HG02885 (cell line): ENCODE measurements at regions not wholly inside any gene's neighbourhood (a gene's known extent, or its start where the extent isn't known, plus 50 kb on each side); places are given as distances from the start of the nearest gene placed in this dataset.
A peak's percentile ranks its signal among the peaks of the same experiment; 100 is the strongest.

Experiments
- ATAC-seq: cut with Tn5 transposase; IDR thresholded peaks from one replicate; pipeline ENCODE4 v1.9.1; 2021; ENCODE audit warnings: mild to moderate bottlenecking; ENCODE audit not compliant: unreplicated experiment, poor library complexity

DNA sequence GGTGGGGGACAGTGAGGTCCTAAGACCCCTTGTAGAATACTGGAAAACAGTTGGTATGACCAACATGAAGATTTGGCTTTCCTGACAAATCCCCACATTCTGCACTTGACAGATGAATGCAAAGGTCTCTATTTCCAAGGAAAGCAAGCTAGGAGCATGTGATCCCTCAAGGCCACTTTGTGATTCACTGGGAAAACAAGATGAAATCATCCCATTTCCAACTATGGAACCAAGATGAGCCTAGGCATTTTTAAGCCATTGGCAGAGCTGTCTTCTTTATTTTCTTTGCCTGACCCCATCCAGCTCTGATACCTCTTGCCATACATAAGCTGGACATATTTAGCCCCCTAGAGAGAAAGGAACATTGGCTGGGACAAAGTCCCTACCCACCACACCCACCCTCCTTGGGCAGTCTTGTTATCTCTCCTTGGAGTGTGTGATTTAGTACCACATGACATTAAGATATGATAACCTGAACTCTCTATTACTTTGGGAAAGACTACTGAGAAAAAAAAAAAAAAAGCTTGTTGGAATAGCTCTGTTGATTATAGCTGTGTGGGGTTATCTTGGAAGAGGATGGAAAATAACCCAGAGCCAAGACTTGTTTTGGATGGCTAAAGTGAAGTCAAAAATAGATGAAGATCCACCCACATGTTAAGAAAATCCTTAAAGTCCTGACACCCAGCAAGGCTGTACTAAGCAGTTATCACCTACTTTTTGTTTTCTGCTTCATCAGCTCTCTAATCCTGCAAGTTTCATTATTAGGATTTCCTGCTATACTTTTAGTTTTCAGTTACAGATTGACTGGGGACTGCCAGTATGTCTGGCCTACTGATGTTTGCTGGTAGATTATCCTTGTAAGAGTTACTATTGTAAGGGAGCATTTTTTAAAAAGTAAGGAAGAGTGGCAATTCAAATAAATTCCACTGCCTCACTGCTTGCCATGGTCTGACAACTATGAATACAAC is 90.1 kb upstream of the PREP start:
- ATAC-seq, result peak; percentile 84

DNA sequence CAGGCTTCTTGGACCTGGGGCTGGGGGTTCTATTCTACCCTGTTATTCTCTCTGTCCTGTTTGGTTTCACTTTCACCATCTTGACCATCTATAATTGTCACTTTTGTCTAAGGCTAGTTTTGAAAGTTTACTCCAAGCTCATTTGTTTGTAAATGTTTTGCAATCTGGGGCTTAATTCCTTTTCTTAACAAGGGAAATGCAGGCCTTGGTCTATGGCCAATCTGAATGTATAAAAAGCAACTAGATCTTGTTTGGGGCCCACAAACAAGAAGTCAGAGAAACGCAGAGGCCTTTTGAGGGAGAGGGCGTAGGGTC is 86.3 kb upstream of the PREP start:
- ATAC-seq, result no peak

GRCh38 chr6:105488516-105489215 is 85.8 kb upstream of the PREP start:
- no peak for ATAC-seq

DNA sequence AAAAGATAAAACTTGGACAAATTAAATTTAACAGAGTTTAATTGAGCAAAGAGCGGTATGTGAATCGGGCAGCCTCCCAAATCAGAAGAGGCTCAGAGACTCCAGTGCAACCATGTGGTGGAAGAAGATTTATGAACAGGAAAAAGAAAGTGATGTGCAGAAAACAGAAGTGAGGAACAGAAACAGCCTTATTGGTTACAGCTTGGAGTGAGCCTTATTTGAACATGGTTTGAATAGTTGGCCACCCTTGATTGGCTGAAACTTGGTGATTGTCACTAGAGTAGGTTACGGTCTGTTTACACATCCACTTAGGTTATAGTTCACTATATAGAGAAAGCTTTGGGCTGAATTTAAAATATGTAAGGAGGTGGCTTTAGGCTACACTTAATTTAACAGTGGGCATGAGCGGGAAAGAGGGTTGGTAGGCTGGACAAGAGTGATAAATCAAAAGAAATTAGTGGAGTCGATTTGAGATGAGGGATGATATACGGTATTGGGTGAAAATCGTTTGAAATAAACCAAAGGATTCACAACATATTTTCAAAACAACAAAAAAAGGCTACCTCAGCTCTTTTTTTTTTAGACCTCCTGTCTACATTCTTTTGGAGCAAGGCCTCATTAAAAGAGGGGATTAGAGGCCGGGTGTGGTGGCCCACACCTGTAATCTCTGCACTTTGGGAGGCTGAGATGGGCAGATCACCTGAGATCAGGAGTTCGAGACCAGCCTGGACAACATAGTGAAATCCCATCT is 84.3 kb upstream of the PREP start:
- ATAC-seq, result no peak

GRCh38 chr6:105485456-105485855 is 82.6 kb upstream of the PREP start:
- peak; percentile 63 for ATAC-seq

- peak; percentile 46 for ATAC-seq
Observed at GRCh38 chr6:105484238-105485161, 81.6 kb upstream of the PREP start.

GRCh38 chr6:105483492-105483891 is 80.6 kb upstream of the PREP start:
- no peak for ATAC-seq

- no peak for ATAC-seq
Observed at GRCh38 chr6:105482921-105483320, 80.0 kb upstream of the PREP start.

- no peak for ATAC-seq
Observed at GRCh38 chr6:105482227-105482844, 79.5 kb upstream of the PREP start.

DNA sequence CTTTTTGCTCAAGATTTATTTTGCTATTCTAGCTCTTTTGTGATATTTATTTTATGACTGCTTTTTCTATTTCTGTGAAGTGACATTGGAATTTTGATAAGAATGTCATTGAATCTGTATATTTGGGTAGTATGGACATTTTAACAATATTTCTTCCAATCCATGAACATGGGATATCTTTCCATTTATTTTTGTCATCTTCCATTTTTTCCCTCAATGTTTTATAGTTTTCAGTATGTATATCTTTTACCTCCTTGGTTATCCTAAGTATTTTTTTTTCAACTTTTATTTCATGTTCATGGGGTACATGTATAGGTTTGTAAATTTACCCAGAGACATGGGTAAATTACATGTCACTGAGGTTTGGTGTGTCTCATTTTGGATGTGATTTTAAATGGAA is 74.1 kb upstream of the PREP start:
- ATAC-seq, result no peak

- no peak for ATAC-seq
Observed at GRCh38 chr6:105474234-105474633, 71.4 kb upstream of the PREP start.

DNA sequence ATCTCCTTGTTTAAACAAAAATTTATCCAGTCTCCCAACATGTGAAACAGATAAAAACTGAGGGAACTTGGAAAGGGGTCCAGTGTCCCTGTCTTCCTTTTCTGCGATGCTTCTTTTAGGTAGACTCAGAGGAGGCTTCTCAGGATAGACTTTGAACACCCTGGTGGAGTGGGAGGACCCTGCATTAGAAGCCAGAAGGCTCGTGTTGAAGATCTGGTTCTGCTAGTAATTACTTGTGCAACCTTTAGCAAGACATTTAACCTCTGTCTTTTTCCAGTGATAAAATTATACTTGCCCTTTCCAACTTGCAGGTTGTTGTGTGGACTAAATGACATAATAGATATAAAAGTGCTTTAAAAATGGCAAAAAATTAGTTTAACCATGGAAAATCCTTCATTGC is 67.1 kb upstream of the PREP start:
- ATAC-seq, result no peak

DNA sequence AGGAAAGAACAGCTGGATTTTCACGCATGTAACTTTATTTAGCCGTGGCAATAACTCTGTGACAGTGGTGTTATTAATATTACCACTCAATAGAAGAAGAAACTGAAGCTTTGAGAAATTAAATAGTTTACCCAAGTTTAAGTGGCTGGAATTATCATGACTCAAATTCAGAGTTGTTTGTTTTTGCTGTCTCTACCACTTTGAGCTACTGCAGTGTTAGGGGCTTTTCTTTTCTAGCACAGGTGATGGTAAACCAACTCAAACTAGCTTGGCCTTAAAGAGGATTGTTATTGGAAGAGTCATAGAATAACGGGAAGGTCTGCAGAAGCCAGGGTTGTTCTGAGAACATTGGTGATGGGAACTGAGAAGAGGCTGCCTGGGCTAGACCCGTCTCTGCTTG is 66.0 kb upstream of the PREP start:
- peak; percentile 42 for ATAC-seq

DNA sequence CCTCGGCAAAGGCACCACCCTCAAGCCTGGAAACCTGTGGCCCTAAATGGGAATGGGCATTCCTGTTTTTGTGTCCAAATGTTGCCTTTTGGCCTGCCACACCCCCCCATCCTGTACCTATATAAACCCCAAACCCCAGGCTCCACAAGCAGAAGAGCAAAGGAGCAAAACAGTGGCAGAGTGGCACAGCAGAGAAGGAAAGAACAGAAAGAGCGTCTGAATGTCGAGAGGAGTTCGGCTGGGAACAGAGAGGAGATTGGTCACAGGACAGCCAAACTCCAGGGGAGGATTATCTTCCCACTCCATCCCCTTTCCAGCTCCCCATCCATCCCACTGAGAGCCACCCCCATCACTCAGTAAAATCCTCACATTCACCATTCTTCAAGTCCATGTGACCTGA is 58.0 kb upstream of the PREP start:
- no peak for ATAC-seq

- no peak for ATAC-seq
Observed at GRCh38 chr6:105459864-105460263, 57.0 kb upstream of the PREP start.

- peak; percentile 93 for ATAC-seq
Observed at GRCh38 chr6:105459049-105459448, 56.2 kb upstream of the PREP start.

- ATAC-seq, result peak; percentile 46
Observed at GRCh38 chr6:105458551-105458950, 55.7 kb upstream of the PREP start.

GRCh38 chr6:105458084-105458483 is 55.2 kb upstream of the PREP start:
- no peak for ATAC-seq

- no peak for ATAC-seq
Observed at GRCh38 chr6:105453968-105454367, 51.1 kb upstream of the PREP start.
